ENCODE measurements at regions not wholly inside any gene's neighbourhood (a gene's known extent, or its start where the extent isn't known, plus 50 kb on each side); places are given as distances from the start of the nearest gene placed in this dataset.
A peak's percentile ranks its signal among the peaks of the same experiment; 100 is the strongest.

DNA sequence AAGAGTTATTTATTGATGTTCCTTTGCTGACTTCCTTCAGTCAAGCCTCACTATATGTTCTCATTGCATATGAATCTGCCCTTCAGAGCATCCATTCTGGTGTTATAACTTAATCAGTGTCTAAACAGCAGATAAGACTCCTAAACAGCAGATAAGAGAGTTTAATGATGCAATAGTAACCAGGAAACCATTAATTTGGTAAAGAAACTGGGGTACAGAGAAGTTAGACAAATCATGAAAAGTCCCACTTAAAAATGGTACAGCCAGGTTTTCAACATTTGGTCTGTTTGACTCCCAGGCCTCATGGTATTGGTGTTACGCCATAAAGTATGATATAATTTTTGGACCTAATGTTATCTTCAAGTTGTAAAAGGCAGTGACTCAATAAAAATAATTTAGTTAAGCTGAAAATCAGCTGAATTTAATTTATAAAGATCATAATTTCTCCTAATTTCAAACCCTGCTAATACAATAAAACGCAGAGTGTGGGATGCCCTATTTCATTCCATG lies 127.4 kb upstream of the DST start:
- Mint-ChIP-seq H3K27me3 (no peaks in the 10 kb centered on the region), H3K36me3 (no peaks in the 10 kb centered on the region), H3K9me3 (no peaks in the 10 kb centered on the region), H3K4me3 (no peak overlapping the region), H3K4me1 (no peaks in the 10 kb centered on the region), H3K27ac (no peak overlapping the region)
- Histone ChIP-seq H3K27me3 (ENCODE audit: control insufficient read depth, insufficient read depth, low read length) (no peaks in the 10 kb centered on the region), H3K4me1 (ENCODE audit: control insufficient read depth, insufficient read depth, low read length, poor library complexity, severe bottlenecking) (no peaks in the 10 kb centered on the region), H3K36me3 (ENCODE audit: control insufficient read depth, insufficient read depth, low read length) (no peaks in the 10 kb centered on the region), H3K27ac (ENCODE audit: insufficient read depth, low read length, poor library complexity, severe bottlenecking) (no peak overlapping the region), H3K4me3 (ENCODE audit: low read depth, low read length) (no peak overlapping the region), H3K9me3 (ENCODE audit: control insufficient read depth in 2 of 2, low read length in 2 of 2) (no peaks in the 10 kb centered on the region)
- no peak for ATAC-seq (ENCODE audit: low read depth in 2 of 2)
- no peak for DNase-seq

DNA sequence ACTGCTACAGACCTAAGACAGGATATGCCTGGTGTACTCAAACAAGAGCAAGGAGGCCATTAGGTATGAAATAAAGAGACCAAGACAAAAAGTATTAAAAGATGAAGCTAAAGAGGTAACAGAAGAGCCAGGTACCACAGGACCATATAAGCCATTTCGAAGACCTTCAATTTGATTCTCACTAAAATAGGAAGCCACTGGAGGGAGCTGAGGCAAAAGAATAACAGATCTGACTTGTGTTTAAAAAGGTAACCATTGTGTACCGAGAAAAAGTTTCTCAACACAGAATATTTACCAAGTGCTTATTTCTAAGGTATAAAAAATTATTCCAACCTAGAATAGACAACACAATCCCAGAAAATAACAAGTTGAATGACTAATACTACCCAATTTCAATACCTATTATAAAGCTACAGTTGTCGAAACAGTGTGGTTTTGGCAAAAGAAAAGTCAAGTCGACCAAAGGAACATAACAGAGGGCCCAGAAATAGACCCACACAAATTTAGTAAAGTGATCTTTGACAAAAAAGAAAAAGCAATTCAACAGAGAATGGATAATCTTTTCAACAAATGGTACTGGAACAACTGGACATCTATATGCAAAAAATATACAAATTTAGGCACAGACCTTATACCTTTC lies 125.3 kb upstream of the DST start:
- no peaks in the 10 kb centered on the region for H3K9me3 Mint-ChIP-seq
- H3K27ac Mint-ChIP-seq, result no peak overlapping the region
- no peak for DNase-seq
- Histone ChIP-seq H3K4me3 (ENCODE audit: low read depth, low read length) (no peak overlapping the region), H3K27me3 (ENCODE audit: control insufficient read depth, insufficient read depth, low read length) (no peaks in the 10 kb centered on the region), H3K4me1 (ENCODE audit: control insufficient read depth, insufficient read depth, low read length, poor library complexity, severe bottlenecking) (no peaks in the 10 kb centered on the region), H3K27ac (ENCODE audit: insufficient read depth, low read length, poor library complexity, severe bottlenecking) (no peak overlapping the region), H3K9me3 (ENCODE audit: control insufficient read depth in 2 of 2, low read length in 2 of 2) (no peaks in the 10 kb centered on the region), H3K36me3 (ENCODE audit: control insufficient read depth, insufficient read depth, low read length) (no peaks in the 10 kb centered on the region)
- H3K36me3 Mint-ChIP-seq, result no peaks in the 10 kb centered on the region
- ATAC-seq (ENCODE audit: low read depth in 2 of 2), result no peak
- no peak overlapping the region for H3K4me3 Mint-ChIP-seq
- no peaks in the 10 kb centered on the region for H3K4me1 Mint-ChIP-seq
- H3K27me3 Mint-ChIP-seq, result no peaks in the 10 kb centered on the region

DNA sequence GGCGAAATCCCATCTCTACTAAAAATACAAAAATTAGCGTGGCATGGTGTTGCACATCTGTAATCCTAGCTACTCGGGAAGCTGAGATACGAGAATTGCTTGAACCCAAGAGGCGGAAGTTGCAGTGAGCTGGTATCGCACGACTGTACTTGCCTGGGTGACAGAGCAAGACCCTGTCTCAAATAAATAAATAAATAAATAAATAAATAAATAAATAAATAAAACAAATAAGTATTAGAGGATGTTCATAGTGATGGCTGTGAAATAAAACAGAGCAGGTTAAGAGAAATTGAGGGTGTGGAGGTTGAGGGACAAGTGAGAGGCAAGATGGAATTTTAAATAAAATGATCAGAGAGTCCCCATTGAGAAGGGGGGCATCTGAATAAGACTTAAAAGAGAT lies 124.7 kb upstream of the DST start:
- no peak overlapping the region for H3K27ac ChIP-seq (ENCODE audit: insufficient read depth, low read length, poor library complexity, severe bottlenecking)
- H3K4me3 ChIP-seq (ENCODE audit: low read depth, low read length), result no peak overlapping the region
- no peaks in the 10 kb centered on the region for H3K36me3 Mint-ChIP-seq
- H3K27me3 ChIP-seq (ENCODE audit: control insufficient read depth, insufficient read depth, low read length), result no peaks in the 10 kb centered on the region
- no peak overlapping the region for H3K4me3 Mint-ChIP-seq
- H3K4me1 ChIP-seq (ENCODE audit: control insufficient read depth, insufficient read depth, low read length, poor library complexity, severe bottlenecking), result no peaks in the 10 kb centered on the region
- H3K36me3 ChIP-seq (ENCODE audit: control insufficient read depth, insufficient read depth, low read length), result no peaks in the 10 kb centered on the region
- no peaks in the 10 kb centered on the region for H3K4me1 Mint-ChIP-seq
- no peaks in the 10 kb centered on the region for H3K27me3 Mint-ChIP-seq
- H3K27ac Mint-ChIP-seq, result no peak overlapping the region
- no peaks in the 10 kb centered on the region for H3K9me3 ChIP-seq (ENCODE audit: control insufficient read depth in 2 of 2, low read length in 2 of 2)
- no peak for ATAC-seq (ENCODE audit: low read depth in 2 of 2)
- no peaks in the 10 kb centered on the region for H3K9me3 Mint-ChIP-seq
- DNase-seq, result no peak

- Mint-ChIP-seq H3K4me3 (no peak overlapping the region), H3K27ac (no peak overlapping the region), H3K9me3 (no peaks in the 10 kb centered on the region), H3K27me3 (no peaks in the 10 kb centered on the region), H3K36me3 (no peaks in the 10 kb centered on the region), H3K4me1 (no peaks in the 10 kb centered on the region)
- Histone ChIP-seq H3K4me1 (ENCODE audit: control insufficient read depth, insufficient read depth, low read length, poor library complexity, severe bottlenecking) (no peaks in the 10 kb centered on the region), H3K4me3 (ENCODE audit: low read depth, low read length) (no peak overlapping the region), H3K36me3 (ENCODE audit: control insufficient read depth, insufficient read depth, low read length) (no peaks in the 10 kb centered on the region), H3K9me3 (ENCODE audit: control insufficient read depth in 2 of 2, low read length in 2 of 2) (no peaks in the 10 kb centered on the region), H3K27ac (ENCODE audit: insufficient read depth, low read length, poor library complexity, severe bottlenecking) (no peak overlapping the region), H3K27me3 (ENCODE audit: control insufficient read depth, insufficient read depth, low read length) (no peaks in the 10 kb centered on the region)
- DNase-seq, result no peak
- ATAC-seq (ENCODE audit: low read depth in 2 of 2), result no peak
Measured at GRCh38 chr6:56766806-56767178, 124.1 kb upstream of the DST start.

GRCh38 chr6:56766139-56766805 lies 123.6 kb upstream of the DST start:
- Histone ChIP-seq H3K4me1 (ENCODE audit: control insufficient read depth, insufficient read depth, low read length, poor library complexity, severe bottlenecking) (no peaks in the 10 kb centered on the region), H3K27me3 (ENCODE audit: control insufficient read depth, insufficient read depth, low read length) (no peaks in the 10 kb centered on the region), H3K9me3 (ENCODE audit: control insufficient read depth in 2 of 2, low read length in 2 of 2) (no peaks in the 10 kb centered on the region), H3K36me3 (ENCODE audit: control insufficient read depth, insufficient read depth, low read length) (no peaks in the 10 kb centered on the region), H3K4me3 (ENCODE audit: low read depth, low read length) (no peak overlapping the region), H3K27ac (ENCODE audit: insufficient read depth, low read length, poor library complexity, severe bottlenecking) (no peak overlapping the region)
- no peak overlapping the region for H3K27ac Mint-ChIP-seq
- H3K27me3 Mint-ChIP-seq, result no peaks in the 10 kb centered on the region
- no peaks in the 10 kb centered on the region for H3K36me3 Mint-ChIP-seq
- ATAC-seq (ENCODE audit: low read depth in 2 of 2) (no peak), DNase-seq (no peak)
- no peak overlapping the region for H3K4me3 Mint-ChIP-seq
- H3K4me1 Mint-ChIP-seq, result no peaks in the 10 kb centered on the region
- no peaks in the 10 kb centered on the region for H3K9me3 Mint-ChIP-seq

GRCh38 chr6:56765494-56765893 lies 122.8 kb upstream of the DST start:
- Histone ChIP-seq H3K27me3 (ENCODE audit: control insufficient read depth, insufficient read depth, low read length) (no peaks in the 10 kb centered on the region), H3K4me3 (ENCODE audit: low read depth, low read length) (no peak overlapping the region), H3K36me3 (ENCODE audit: control insufficient read depth, insufficient read depth, low read length) (no peaks in the 10 kb centered on the region), H3K4me1 (ENCODE audit: control insufficient read depth, insufficient read depth, low read length, poor library complexity, severe bottlenecking) (no peaks in the 10 kb centered on the region), H3K27ac (ENCODE audit: insufficient read depth, low read length, poor library complexity, severe bottlenecking) (no peak overlapping the region), H3K9me3 (ENCODE audit: control insufficient read depth in 2 of 2, low read length in 2 of 2) (no peaks in the 10 kb centered on the region)
- ATAC-seq (ENCODE audit: low read depth in 2 of 2) (no peak), DNase-seq (no peak)
- Mint-ChIP-seq H3K27me3 (no peaks in the 10 kb centered on the region), H3K36me3 (no peaks in the 10 kb centered on the region), H3K9me3 (no peaks in the 10 kb centered on the region), H3K27ac (no peak overlapping the region), H3K4me3 (no peak overlapping the region), H3K4me1 (no peaks in the 10 kb centered on the region)

GRCh38 chr6:56764081-56764566 lies 121.4 kb upstream of the DST start:
- Mint-ChIP-seq H3K27me3 (no peaks in the 10 kb centered on the region), H3K27ac (no peak overlapping the region), H3K9me3 (peaks cover 0 to 1% (median 0%) of the 10 kb centered on the region in 7 donors), H3K36me3 (no peaks in the 10 kb centered on the region), H3K4me3 (no peak overlapping the region), H3K4me1 (no peaks in the 10 kb centered on the region)
- Histone ChIP-seq H3K4me3 (ENCODE audit: low read depth, low read length) (no peak overlapping the region), H3K27me3 (ENCODE audit: control insufficient read depth, insufficient read depth, low read length) (no peaks in the 10 kb centered on the region), H3K27ac (ENCODE audit: insufficient read depth, low read length, poor library complexity, severe bottlenecking) (no peak overlapping the region), H3K9me3 (ENCODE audit: control insufficient read depth in 2 of 2, low read length in 2 of 2) (no peaks in the 10 kb centered on the region), H3K4me1 (ENCODE audit: control insufficient read depth, insufficient read depth, low read length, poor library complexity, severe bottlenecking) (no peaks in the 10 kb centered on the region), H3K36me3 (ENCODE audit: control insufficient read depth, insufficient read depth, low read length) (no peaks in the 10 kb centered on the region)
- ATAC-seq (ENCODE audit: low read depth in 2 of 2) (no peak), DNase-seq (peak in 1 of 3 donors; percentile 5)

DNA sequence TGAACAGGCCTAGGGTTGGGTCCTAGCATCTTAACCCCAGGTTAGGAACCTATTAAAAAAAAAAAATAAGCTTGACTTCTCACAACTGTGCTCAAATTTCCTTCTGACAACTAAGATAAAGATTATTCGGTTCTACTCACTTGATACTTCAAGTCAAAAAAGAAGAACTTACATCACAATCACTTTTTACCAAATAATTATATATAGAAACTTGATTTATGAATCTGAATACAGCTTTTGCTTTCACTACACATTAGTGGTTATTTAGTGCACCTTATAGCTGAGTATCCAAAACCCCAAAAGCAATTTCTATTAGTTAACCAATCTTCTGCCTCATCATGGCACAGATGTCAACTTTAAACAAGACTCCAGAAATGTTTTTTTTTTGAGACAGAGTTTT lies 119.0 kb upstream of the DST start:
- no peak overlapping the region for H3K27ac ChIP-seq (ENCODE audit: insufficient read depth, low read length, poor library complexity, severe bottlenecking)
- no peak for ATAC-seq (ENCODE audit: low read depth in 2 of 2)

More for the DNA sequence above, 119.0 kb upstream of the DST start:
- Histone ChIP-seq H3K4me3 (ENCODE audit: low read depth, low read length) (no peak overlapping the region), H3K4me1 (ENCODE audit: control insufficient read depth, insufficient read depth, low read length, poor library complexity, severe bottlenecking) (no peaks in the 10 kb centered on the region), H3K9me3 (ENCODE audit: control insufficient read depth in 2 of 2, low read length in 2 of 2) (no peaks in the 10 kb centered on the region), H3K36me3 (ENCODE audit: control insufficient read depth, insufficient read depth, low read length) (no peaks in the 10 kb centered on the region), H3K27me3 (ENCODE audit: control insufficient read depth, insufficient read depth, low read length) (no peaks in the 10 kb centered on the region)
- Mint-ChIP-seq H3K27me3 (no peaks in the 10 kb centered on the region), H3K4me3 (no peak overlapping the region), H3K9me3 (peaks cover 0 to 1% (median 0%) of the 10 kb centered on the region in 7 donors), H3K4me1 (no peaks in the 10 kb centered on the region), H3K36me3 (no peaks in the 10 kb centered on the region), H3K27ac (no peak overlapping the region)
- no peak for DNase-seq

Data from CD4-positive, CD25-positive, alpha-beta regulatory T cell (primary cell).